ENCODE measurements at regions not wholly inside any gene's neighbourhood (a gene's known extent, or its start where the extent isn't known, plus 50 kb on each side); places are given as distances from the start of the nearest gene placed in this dataset.
A peak's percentile ranks its signal among the peaks of the same experiment; 100 is the strongest.

GRCh38 chr12:39074063-39074462 lies 168.7 kb upstream of the CPNE8 start:
- no peaks in the 10 kb centered on the region for H3K27me3 ChIP-seq (ENCODE audit: control insufficient read depth in 3 of 3, insufficient read depth in 3 of 3, low read length in 3 of 3)
- H3K4me1 ChIP-seq (ENCODE audit: control insufficient read depth in 3 of 3, insufficient read depth in 2 of 3, low read depth in 1 of 3, low read length in 2 of 3): no peaks in the 10 kb centered on the region
- no peak overlapping the region for H3K4me3 ChIP-seq (ENCODE audit: low read depth in 1 of 3, low read length in 3 of 3)
- no peak for FAIRE-seq
- H3K27ac ChIP-seq (ENCODE audit: low read depth in 1 of 3, low read length in 2 of 3): no peak overlapping the region
- 15 to 53% (median 21%) methylated on average over 2 of the region's 2 CpGs for WGBS, 3 donors
- DNase-seq: peak in 1 of 2 donors; percentile 16
- no peaks in the 10 kb centered on the region for H3K9me3 ChIP-seq (ENCODE audit: control insufficient read depth in 2 of 2, insufficient read depth in 1 of 2, low read depth in 1 of 2, low read length in 1 of 2)
- no peaks in the 10 kb centered on the region for H3K36me3 ChIP-seq (ENCODE audit: control insufficient read depth in 3 of 3, insufficient read depth in 2 of 3, low read depth in 1 of 3, low read length in 3 of 3)

GRCh38 chr12:39072658-39073057 lies 167.3 kb upstream of the CPNE8 start:
- Histone ChIP-seq H3K4me3 (ENCODE audit: low read depth in 1 of 3, low read length in 3 of 3) (no peak overlapping the region), H3K27me3 (ENCODE audit: control insufficient read depth in 3 of 3, insufficient read depth in 3 of 3, low read length in 3 of 3) (no peaks in the 10 kb centered on the region), H3K9me3 (ENCODE audit: control insufficient read depth in 2 of 2, insufficient read depth in 1 of 2, low read depth in 1 of 2, low read length in 1 of 2) (no peaks in the 10 kb centered on the region), H3K27ac (ENCODE audit: low read depth in 1 of 3, low read length in 2 of 3) (no peak overlapping the region), H3K4me1 (ENCODE audit: control insufficient read depth in 3 of 3, insufficient read depth in 2 of 3, low read depth in 1 of 3, low read length in 2 of 3) (no peaks in the 10 kb centered on the region), H3K36me3 (ENCODE audit: control insufficient read depth in 3 of 3, insufficient read depth in 2 of 3, low read depth in 1 of 3, low read length in 3 of 3) (no peaks in the 10 kb centered on the region)
- DNase-seq (no peak), FAIRE-seq (no peak)
- WGBS, 3 donors: 27 to 50% (median 50%) methylated on average over 2 of the region's 2 CpGs

GRCh38 chr12:39071611-39072010 lies 166.2 kb upstream of the CPNE8 start:
- WGBS, 3 donors: 67 to 79% (median 74%) methylated on average over 4 of the region's 4 CpGs
- FAIRE-seq: no peak

DNA sequence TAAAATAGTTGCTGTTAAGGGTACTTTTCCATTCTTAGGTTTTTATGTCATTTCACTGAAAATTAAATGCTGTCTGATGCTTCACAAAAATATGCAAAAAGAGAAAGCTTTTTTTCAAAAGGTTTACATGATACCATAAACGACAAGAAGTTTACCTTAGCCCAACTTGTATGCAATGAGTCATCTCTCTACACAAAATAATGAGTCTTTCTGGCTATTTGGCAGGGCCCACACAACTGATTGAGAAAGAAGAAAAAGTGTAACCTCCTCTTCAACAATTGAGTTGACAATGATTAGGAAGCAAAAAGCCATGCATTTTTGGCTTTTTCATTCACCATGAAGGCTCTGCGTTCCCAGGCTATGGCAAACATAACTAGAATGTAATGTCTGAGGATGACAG lies 165.4 kb upstream of the CPNE8 start:
- DNase-seq: no peak
- WGBS, 3 donors: 47 to 65% (median 56%) methylated on average over 2 of the region's 2 CpGs
- H3K4me1 ChIP-seq (ENCODE audit: control insufficient read depth in 3 of 3, insufficient read depth in 2 of 3, low read depth in 1 of 3, low read length in 2 of 3): no peaks in the 10 kb centered on the region
- H3K27me3 ChIP-seq (ENCODE audit: control insufficient read depth in 3 of 3, insufficient read depth in 3 of 3, low read length in 3 of 3): no peaks in the 10 kb centered on the region
- H3K27ac ChIP-seq (ENCODE audit: low read depth in 1 of 3, low read length in 2 of 3): no peak overlapping the region
- FAIRE-seq: no peak
- H3K4me3 ChIP-seq (ENCODE audit: low read depth in 1 of 3, low read length in 3 of 3): no peak overlapping the region
- H3K36me3 ChIP-seq (ENCODE audit: control insufficient read depth in 3 of 3, insufficient read depth in 2 of 3, low read depth in 1 of 3, low read length in 3 of 3): no peaks in the 10 kb centered on the region
- H3K9me3 ChIP-seq (ENCODE audit: control insufficient read depth in 2 of 2, insufficient read depth in 1 of 2, low read depth in 1 of 2, low read length in 1 of 2): no peaks in the 10 kb centered on the region

More at GRCh38 chr12:39071611-39072010, 166.2 kb upstream of the CPNE8 start:
- no peak overlapping the region for H3K4me3 ChIP-seq (ENCODE audit: low read depth in 1 of 3, low read length in 3 of 3)
- H3K27ac ChIP-seq (ENCODE audit: low read depth in 1 of 3, low read length in 2 of 3): no peak overlapping the region
- no peaks in the 10 kb centered on the region for H3K9me3 ChIP-seq (ENCODE audit: control insufficient read depth in 2 of 2, insufficient read depth in 1 of 2, low read depth in 1 of 2, low read length in 1 of 2)
- H3K36me3 ChIP-seq (ENCODE audit: control insufficient read depth in 3 of 3, insufficient read depth in 2 of 3, low read depth in 1 of 3, low read length in 3 of 3): no peaks in the 10 kb centered on the region
- no peaks in the 10 kb centered on the region for H3K4me1 ChIP-seq (ENCODE audit: control insufficient read depth in 3 of 3, insufficient read depth in 2 of 3, low read depth in 1 of 3, low read length in 2 of 3)
- no peak for DNase-seq
- H3K27me3 ChIP-seq (ENCODE audit: control insufficient read depth in 3 of 3, insufficient read depth in 3 of 3, low read length in 3 of 3): no peaks in the 10 kb centered on the region

DNA sequence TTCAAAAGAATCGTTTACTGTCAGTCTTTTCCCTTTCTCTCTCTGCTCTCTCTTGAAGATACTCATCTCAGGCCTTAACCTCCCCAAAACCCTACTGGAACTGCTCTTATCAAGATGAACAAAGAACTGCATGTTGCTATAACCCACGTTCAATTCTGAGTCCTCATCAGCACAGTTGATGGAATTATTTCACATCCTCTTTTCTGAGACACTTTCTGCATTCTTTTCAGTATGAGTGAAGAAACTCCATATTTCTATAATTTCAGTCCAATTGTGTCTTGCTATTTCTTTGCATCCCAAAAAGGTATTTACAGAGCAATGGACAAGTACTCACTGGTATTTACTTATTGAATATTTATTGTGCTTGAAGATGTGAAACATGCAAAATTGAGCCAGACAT lies 160.1 kb upstream of the CPNE8 start:
- H3K4me1 ChIP-seq (ENCODE audit: control insufficient read depth in 3 of 3, insufficient read depth in 2 of 3, low read depth in 1 of 3, low read length in 2 of 3): no peaks in the 10 kb centered on the region
- FAIRE-seq (no peak), DNase-seq (no peak)
- no peaks in the 10 kb centered on the region for H3K36me3 ChIP-seq (ENCODE audit: control insufficient read depth in 3 of 3, insufficient read depth in 2 of 3, low read depth in 1 of 3, low read length in 3 of 3)
- no peak overlapping the region for H3K27ac ChIP-seq (ENCODE audit: low read depth in 1 of 3, low read length in 2 of 3)
- 64 to 67% (median 67%) methylated on average over 2 of the region's 2 CpGs for WGBS, 3 donors
- no peaks in the 10 kb centered on the region for H3K9me3 ChIP-seq (ENCODE audit: control insufficient read depth in 2 of 2, insufficient read depth in 1 of 2, low read depth in 1 of 2, low read length in 1 of 2)
- H3K27me3 ChIP-seq (ENCODE audit: control insufficient read depth in 3 of 3, insufficient read depth in 3 of 3, low read length in 3 of 3): no peaks in the 10 kb centered on the region
- H3K4me3 ChIP-seq (ENCODE audit: low read depth in 1 of 3, low read length in 3 of 3): no peak overlapping the region

DNA sequence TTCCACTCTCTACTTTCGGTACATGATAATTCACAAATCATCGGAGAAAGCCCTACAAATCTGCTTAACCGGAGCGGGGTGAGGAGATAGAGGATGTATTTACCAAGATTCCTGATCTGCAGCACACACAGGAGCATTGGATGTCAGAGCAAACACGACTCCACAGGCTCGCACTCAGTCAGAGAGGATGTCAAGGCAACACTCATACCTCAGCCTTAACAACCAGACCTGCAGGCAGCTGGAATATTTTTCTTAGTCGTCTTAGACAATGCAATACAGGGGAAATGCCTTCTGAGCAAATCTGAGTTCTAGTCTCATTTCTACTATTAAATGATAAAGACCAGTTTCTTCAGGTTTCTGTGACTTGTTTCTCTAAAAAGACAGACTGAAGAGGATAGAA lies 159.3 kb upstream of the CPNE8 start:
- Histone ChIP-seq H3K27me3 (ENCODE audit: control insufficient read depth in 3 of 3, insufficient read depth in 3 of 3, low read length in 3 of 3) (no peaks in the 10 kb centered on the region), H3K4me3 (ENCODE audit: low read depth in 1 of 3, low read length in 3 of 3) (no peak overlapping the region), H3K4me1 (ENCODE audit: control insufficient read depth in 3 of 3, insufficient read depth in 2 of 3, low read depth in 1 of 3, low read length in 2 of 3) (no peaks in the 10 kb centered on the region), H3K9me3 (ENCODE audit: control insufficient read depth in 2 of 2, insufficient read depth in 1 of 2, low read depth in 1 of 2, low read length in 1 of 2) (no peaks in the 10 kb centered on the region), H3K36me3 (ENCODE audit: control insufficient read depth in 3 of 3, insufficient read depth in 2 of 3, low read depth in 1 of 3, low read length in 3 of 3) (no peaks in the 10 kb centered on the region), H3K27ac (ENCODE audit: low read depth in 1 of 3, low read length in 2 of 3) (no peak overlapping the region)
- no peak for FAIRE-seq
- DNase-seq: no peak
- WGBS, 3 donors: 56 to 61% (median 58%) methylated on average over 7 of the region's 7 CpGs

GRCh38 chr12:39062266-39062996 lies 157.0 kb upstream of the CPNE8 start:
- Histone ChIP-seq H3K27ac (ENCODE audit: low read depth in 1 of 3, low read length in 2 of 3) (no peak overlapping the region), H3K27me3 (ENCODE audit: control insufficient read depth in 3 of 3, insufficient read depth in 3 of 3, low read length in 3 of 3) (no peaks in the 10 kb centered on the region), H3K4me1 (ENCODE audit: control insufficient read depth in 3 of 3, insufficient read depth in 2 of 3, low read depth in 1 of 3, low read length in 2 of 3) (no peaks in the 10 kb centered on the region), H3K4me3 (ENCODE audit: low read depth in 1 of 3, low read length in 3 of 3) (no peak overlapping the region), H3K36me3 (ENCODE audit: control insufficient read depth in 3 of 3, insufficient read depth in 2 of 3, low read depth in 1 of 3, low read length in 3 of 3) (no peaks in the 10 kb centered on the region), H3K9me3 (ENCODE audit: control insufficient read depth in 2 of 2, insufficient read depth in 1 of 2, low read depth in 1 of 2, low read length in 1 of 2) (no peaks in the 10 kb centered on the region)
- DNase-seq: no peak
- FAIRE-seq: no peak
- WGBS, 3 donors: 59 to 64% (median 60%) methylated on average over 3 of the region's 3 CpGs

DNA sequence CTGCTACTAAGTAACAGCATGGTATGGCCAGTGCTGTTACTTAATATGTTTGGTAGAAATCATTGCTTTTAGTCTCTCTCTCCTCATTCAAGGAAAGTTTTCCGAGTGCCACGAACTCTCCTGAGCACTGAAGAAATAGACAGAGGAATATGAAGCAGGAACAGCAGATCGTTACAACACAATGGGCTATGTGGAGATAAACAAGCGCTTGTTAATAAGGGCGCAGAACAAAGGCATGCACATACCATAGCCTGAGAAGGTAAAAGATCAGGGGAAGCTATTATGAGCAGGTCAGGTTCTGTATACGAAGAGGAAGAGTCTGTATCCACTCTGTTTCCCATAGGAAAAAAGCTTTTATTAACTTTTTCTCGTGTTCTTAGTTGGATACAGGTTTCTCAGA lies 156.2 kb upstream of the CPNE8 start:
- FAIRE-seq: no peak
- WGBS, 3 donors: 64 to 75% (median 71%) methylated on average over 7 of the region's 7 CpGs
- Histone ChIP-seq H3K9me3 (ENCODE audit: control insufficient read depth in 2 of 2, insufficient read depth in 1 of 2, low read depth in 1 of 2, low read length in 1 of 2) (no peaks in the 10 kb centered on the region), H3K4me3 (ENCODE audit: low read depth in 1 of 3, low read length in 3 of 3) (no peak overlapping the region), H3K36me3 (ENCODE audit: control insufficient read depth in 3 of 3, insufficient read depth in 2 of 3, low read depth in 1 of 3, low read length in 3 of 3) (no peaks in the 10 kb centered on the region), H3K27me3 (ENCODE audit: control insufficient read depth in 3 of 3, insufficient read depth in 3 of 3, low read length in 3 of 3) (no peaks in the 10 kb centered on the region), H3K27ac (ENCODE audit: low read depth in 1 of 3, low read length in 2 of 3) (no peak overlapping the region), H3K4me1 (ENCODE audit: control insufficient read depth in 3 of 3, insufficient read depth in 2 of 3, low read depth in 1 of 3, low read length in 2 of 3) (no peaks in the 10 kb centered on the region)
- no peak for DNase-seq

DNA sequence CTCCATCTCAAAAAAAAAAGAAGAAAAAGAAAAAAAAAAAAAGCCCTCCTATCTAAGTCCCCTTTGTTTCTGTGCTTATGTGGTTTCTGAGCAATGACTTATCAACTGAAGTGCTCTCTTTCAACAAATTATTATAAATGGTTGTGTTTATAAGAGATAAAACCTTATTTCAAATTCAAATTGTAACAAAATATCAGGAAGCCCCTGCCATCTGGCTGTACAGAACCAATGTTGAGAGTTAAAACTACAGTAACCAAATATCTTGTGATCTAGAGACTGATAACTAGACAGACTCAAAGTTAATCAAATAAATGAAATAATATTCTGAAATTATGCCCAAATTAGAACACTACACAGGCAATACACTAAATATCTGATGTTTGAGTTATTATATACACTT lies 143.0 kb upstream of the CPNE8 start:
- H3K4me1 ChIP-seq (ENCODE audit: control insufficient read depth in 3 of 3, insufficient read depth in 2 of 3, low read depth in 1 of 3, low read length in 2 of 3): no peaks in the 10 kb centered on the region
- H3K9me3 ChIP-seq (ENCODE audit: control insufficient read depth in 2 of 2, insufficient read depth in 1 of 2, low read depth in 1 of 2, low read length in 1 of 2): no peaks in the 10 kb centered on the region
- no peaks in the 10 kb centered on the region for H3K27me3 ChIP-seq (ENCODE audit: control insufficient read depth in 3 of 3, insufficient read depth in 3 of 3, low read length in 3 of 3)
- FAIRE-seq: no peak
- H3K27ac ChIP-seq (ENCODE audit: low read depth in 1 of 3, low read length in 2 of 3): no peak overlapping the region
- no peaks in the 10 kb centered on the region for H3K36me3 ChIP-seq (ENCODE audit: control insufficient read depth in 3 of 3, insufficient read depth in 2 of 3, low read depth in 1 of 3, low read length in 3 of 3)
- DNase-seq: no peak
- no peak overlapping the region for H3K4me3 ChIP-seq (ENCODE audit: low read depth in 1 of 3, low read length in 3 of 3)
